HepG2 (cell line): ENCODE measurements at regions not wholly inside any gene's neighbourhood (a gene's known extent, or its start where the extent isn't known, plus 50 kb on each side); places are given as distances from the start of the nearest gene placed in this dataset.

Experiments used
- CERS6 ChIP-seq: sonication (generic); formaldehyde crosslinking; IDR thresholded peaks from 2 replicates; pipeline ENCODE4 v1.5.0; 2020; ENCODE audit warnings: missing genetic modification reagents
- ELF3 ChIP-seq: IDR thresholded peaks from 2 replicates; pipeline ENCODE4 v1.6.1; 2016; ENCODE audit warnings: missing genetic modification reagents, missing compliant biosample characterization
- FOXO1 ChIP-seq: sonication (generic); formaldehyde crosslinking; IDR thresholded peaks from 2 replicates; pipeline ENCODE4 v1.4.0; 2020; ENCODE audit warnings: missing genetic modification reagents
- FOXP1 ChIP-seq, 2 experiments: fragments of 450-650 bp in 1 of 2; IDR thresholded peaks; 2 replicates each; pipeline ENCODE4 v1.6.1; 2017 to 2018; ENCODE audit warnings: antibody characterized with exemption in 1 of 2
- HMG20A ChIP-seq: IDR thresholded peaks from 2 replicates; pipeline ENCODE4 v1.6.1; 2016; ENCODE audit warnings: borderline replicate concordance
- HOMEZ ChIP-seq: IDR thresholded peaks from 2 replicates; pipeline ENCODE4 v1.6.1; 2016; ENCODE audit warnings: low read depth
- HOXD1 ChIP-seq: sonication (generic); formaldehyde crosslinking; IDR thresholded peaks from 2 replicates; pipeline ENCODE4 v1.5.0; 2020; ENCODE audit warnings: missing genetic modification reagents
- KLF15 ChIP-seq: sonication (generic); formaldehyde crosslinking; IDR thresholded peaks from 2 replicates; pipeline ENCODE4 v1.8.1; 2023; ENCODE audit warnings: borderline replicate concordance, mild to moderate bottlenecking, inconsistent platforms, missing genetic modification reagents, mixed read lengths
- KLF9 ChIP-seq: IDR thresholded peaks from 2 replicates; pipeline ENCODE4 v1.6.1; 2016; ENCODE audit warnings: low read depth
- MIXL1 ChIP-seq: IDR thresholded peaks from 2 replicates; pipeline ENCODE4 v1.6.1; 2016
- MXD4 ChIP-seq: IDR thresholded peaks from 2 replicates; pipeline ENCODE4 v1.6.1; 2016; ENCODE audit warnings: mild to moderate bottlenecking, missing biosample characterization, missing genetic modification reagents
- PAX8 ChIP-seq: sonication (generic); formaldehyde crosslinking; IDR thresholded peaks from 2 replicates; pipeline ENCODE4 v1.8.0; 2022; ENCODE audit warnings: mild to moderate bottlenecking, missing genetic modification reagents, borderline replicate concordance
- SNAI1 ChIP-seq: sonication (generic); formaldehyde crosslinking; IDR thresholded peaks from 2 replicates; pipeline ENCODE4 v1.5.0; 2020; ENCODE audit warnings: mild to moderate bottlenecking, missing genetic modification reagents, borderline replicate concordance
- SPEN ChIP-seq: sonication (generic); formaldehyde crosslinking; IDR thresholded peaks from 2 replicates; pipeline ENCODE4 v1.5.1; 2020; ENCODE audit warnings: low read depth, mild to moderate bottlenecking, missing genetic modification reagents
- TCF7L2 ChIP-seq: IDR thresholded peaks from 2 replicates; pipeline ENCODE4 v1.6.1; 2011; ENCODE audit warnings: mild to moderate bottlenecking, low read depth, low read length, moderate library complexity
- TEAD3 ChIP-seq: optimal IDR thresholded peaks from 2 replicates; pipeline ENCODE3; 2016; ENCODE audit warnings: borderline replicate concordance
- WIZ ChIP-seq: sonication (generic); formaldehyde crosslinking; IDR thresholded peaks from 2 replicates; pipeline ENCODE4 v1.5.1; 2020; ENCODE audit warnings: mild to moderate bottlenecking, missing genetic modification reagents
- XBP1 ChIP-seq: sonication (generic); formaldehyde crosslinking; IDR thresholded peaks from 2 replicates; pipeline ENCODE4 v1.5.0; 2020; ENCODE audit warnings: missing genetic modification reagents
- ZBTB20 ChIP-seq: sonication (generic); formaldehyde crosslinking; IDR thresholded peaks from 2 replicates; pipeline ENCODE4 v1.8.1; 2023; ENCODE audit warnings: missing genetic modification reagents, low read depth, mild to moderate bottlenecking, borderline replicate concordance
- ZKSCAN8 ChIP-seq: IDR thresholded peaks from 2 replicates; pipeline ENCODE4 v1.6.1; 2016; ENCODE audit warnings: borderline replicate concordance, missing genetic modification reagents, missing compliant biosample characterization
- ZNF10 ChIP-seq: sonication (generic); formaldehyde crosslinking; IDR thresholded peaks from 2 replicates; pipeline ENCODE4 v1.4.0; 2020; ENCODE audit warnings: mild to moderate bottlenecking, low read depth, missing genetic modification reagents, borderline replicate concordance
- ZNF235 ChIP-seq: sonication (generic); formaldehyde crosslinking; IDR thresholded peaks from 2 replicates; pipeline ENCODE4 v1.8.1; 2023; ENCODE audit warnings: mild to moderate bottlenecking, missing genetic modification reagents, borderline replicate concordance
- ZNF263 ChIP-seq: sonication (generic); formaldehyde crosslinking; IDR thresholded peaks from 2 replicates; pipeline ENCODE4 v1.4.0; 2020; ENCODE audit warnings: missing genetic modification reagents
- ZNF441 ChIP-seq: sonication (generic); formaldehyde crosslinking; IDR thresholded peaks from 2 replicates; pipeline ENCODE4 v1.7.0; 2021; ENCODE audit warnings: missing genetic modification reagents, borderline replicate concordance
- ZNF549 ChIP-seq: sonication (generic); formaldehyde crosslinking; IDR thresholded peaks from 2 replicates; pipeline ENCODE4 v1.5.0; 2020; ENCODE audit warnings: missing genetic modification reagents
- ZNF639 ChIP-seq: conservative IDR thresholded peaks from 2 replicates; pipeline ENCODE4 v1.6.1; 2018; ENCODE audit warnings: missing genetic modification reagents
- ZNF775 ChIP-seq: sonication (generic); formaldehyde crosslinking; IDR thresholded peaks from 2 replicates; pipeline ENCODE4 v1.4.0; 2020; ENCODE audit warnings: missing genetic modification reagents, mild to moderate bottlenecking, moderate library complexity, borderline replicate concordance
- ZNF781 ChIP-seq: sonication (generic); formaldehyde crosslinking; IDR thresholded peaks from 2 replicates; pipeline ENCODE4 v1.5.1; 2020; ENCODE audit warnings: borderline replicate concordance, mild to moderate bottlenecking, missing genetic modification reagents; ENCODE audit errors: not compliant biosample characterization
- ZSCAN22 ChIP-seq: sonication (generic); formaldehyde crosslinking; IDR thresholded peaks from 2 replicates; pipeline ENCODE4 v1.4.0; 2020; ENCODE audit warnings: mild to moderate bottlenecking, missing genetic modification reagents
- ZSCAN5A ChIP-seq: sonication (generic); formaldehyde crosslinking; IDR thresholded peaks from 2 replicates; pipeline ENCODE4 v1.8.0; 2022; ENCODE audit warnings: mild to moderate bottlenecking, missing genetic modification reagents, borderline replicate concordance

- TF ChIP-seq TEAD3 (peak; percentile 8), HOMEZ (CRISPR knock-in tag) (no peak), HMG20A (peak; percentile 57; the same call in 1 of the 2 replicates), SPEN (CRISPR knock-in tag) (no peak), ZNF639 (no peak), XBP1 (CRISPR knock-in tag) (no peak), SNAI1 (CRISPR knock-in tag) (no peak), HOXD1 (CRISPR knock-in tag) (no peak), WIZ (CRISPR knock-in tag) (no peak), ZKSCAN8 (CRISPR knock-in tag) (no peak), MXD4 (no peak), FOXP1 (IDR thresholded peaks at IDR 0.05) (no peak), FOXP1 (CRISPR knock-in tag; IDR thresholded peaks at IDR 0.05) (no peak), KLF15 (CRISPR knock-in tag) (no peak), CERS6 (CRISPR knock-in tag) (no peak), ZNF441 (no peak), ZNF549 (CRISPR knock-in tag) (no peak), ZNF10 (CRISPR knock-in tag) (no peak), KLF9 (CRISPR knock-in tag) (no peak), FOXO1 (CRISPR knock-in tag) (no peak), PAX8 (no peak), ZSCAN5A (CRISPR knock-in tag) (no peak), ZNF781 (CRISPR knock-in tag) (no peak), ELF3 (CRISPR knock-in tag) (no peak), ZNF263 (no peak), ZNF775 (CRISPR knock-in tag) (no peak), ZBTB20 (CRISPR knock-in tag) (no peak), ZSCAN22 (CRISPR knock-in tag) (no peak), MIXL1 (CRISPR knock-in tag) (peak; percentile 67; the same call in 1 of the 2 replicates), ZNF235 (CRISPR knock-in tag) (no peak), TCF7L2 (peak; percentile 57)
These were observed 1106.2 kb upstream of the GJE1 start (continued) for GRCh38 chr6:141026504-141026903.
